GM12874 (cell line): ENCODE measurements at regions not wholly inside any gene's neighbourhood (a gene's known extent, or its start where the extent isn't known, plus 50 kb on each side); places are given as distances from the start of the nearest gene placed in this dataset.

ENCODE experiments used
- CTCF ChIP-seq: IDR thresholded peaks from 2 replicates; pipeline ENCODE4 v1.5.1; 2011; ENCODE audit warnings: low read depth, mild to moderate bottlenecking, control low read depth, low read length, moderate library complexity; ENCODE audit not compliant: insufficient read depth

- no peak for TF ChIP-seq CTCF
Measured at GRCh38 chr12:60174476-60174875, 578.6 kb downstream of the SLC16A7 start.

GRCh38 chr12:60174941-60175340 is 579.1 kb downstream of the SLC16A7 start:
- no peak for TF ChIP-seq CTCF

GRCh38 chr12:60176891-60177290 is 581.1 kb downstream of the SLC16A7 start:
- TF ChIP-seq CTCF = no peak

- TF ChIP-seq CTCF = no peak
Measured at GRCh38 chr12:60180298-60180697, 584.5 kb downstream of the SLC16A7 start.

- no peak for TF ChIP-seq CTCF
Measured at GRCh38 chr12:60182354-60182753, 586.5 kb downstream of the SLC16A7 start.

GRCh38 chr12:60184096-60184495 is 588.3 kb downstream of the SLC16A7 start:
- no peak for TF ChIP-seq CTCF

- TF ChIP-seq CTCF = no peak
Measured at GRCh38 chr12:60185060-60185459, 589.2 kb downstream of the SLC16A7 start.

- no peak for TF ChIP-seq CTCF
Measured at GRCh38 chr12:60191271-60191670, 595.4 kb downstream of the SLC16A7 start.
